ENCODE measurements at regions not wholly inside any gene's neighbourhood (a gene's known extent, or its start where the extent isn't known, plus 50 kb on each side); places are given as distances from the start of the nearest gene placed in this dataset.
A peak's percentile ranks its signal among the peaks of the same experiment; 100 is the strongest.
"Not testable (repeated sequence)": the region's sequence is repeated elsewhere in the genome, so short reads cannot be mapped to it uniquely, and the experiment has no call there.

DNA sequence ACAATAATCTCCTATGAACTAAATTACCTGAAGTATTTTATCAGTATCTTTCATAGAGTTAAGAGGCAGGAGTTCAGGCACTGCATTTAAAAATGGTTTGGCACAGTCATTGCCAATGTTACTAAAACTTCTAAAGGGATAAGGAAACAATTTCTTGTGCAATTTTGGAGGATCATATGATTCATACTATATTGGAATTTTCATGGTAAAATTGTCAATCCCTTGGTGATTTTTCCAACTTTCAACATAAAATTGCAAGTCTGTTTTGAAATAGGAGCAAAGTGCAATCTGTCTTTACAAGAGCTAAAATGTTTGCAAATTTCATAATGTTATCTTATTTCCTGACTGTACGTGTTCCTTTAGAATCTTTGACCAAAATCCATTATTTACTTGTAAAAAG is 211.1 kb downstream of the DMRTA1 start:
- ChIA-PET CTCF (no interaction called here), POLR2A (no interaction called here)
- no peak for DNase-seq (ENCODE audit: low read depth)
- Histone ChIP-seq H3K36me3 (ENCODE audit: control insufficient read depth, insufficient read depth, low read length) (no peaks in the 10 kb centered on the region), H3K27me3 (ENCODE audit: control insufficient read depth, insufficient read depth, low read length) (no peaks in the 10 kb centered on the region), H3K4me3 (ENCODE audit: low read depth, low read length) (no peak overlapping the region)
- TF ChIP-seq, protein P1, sequence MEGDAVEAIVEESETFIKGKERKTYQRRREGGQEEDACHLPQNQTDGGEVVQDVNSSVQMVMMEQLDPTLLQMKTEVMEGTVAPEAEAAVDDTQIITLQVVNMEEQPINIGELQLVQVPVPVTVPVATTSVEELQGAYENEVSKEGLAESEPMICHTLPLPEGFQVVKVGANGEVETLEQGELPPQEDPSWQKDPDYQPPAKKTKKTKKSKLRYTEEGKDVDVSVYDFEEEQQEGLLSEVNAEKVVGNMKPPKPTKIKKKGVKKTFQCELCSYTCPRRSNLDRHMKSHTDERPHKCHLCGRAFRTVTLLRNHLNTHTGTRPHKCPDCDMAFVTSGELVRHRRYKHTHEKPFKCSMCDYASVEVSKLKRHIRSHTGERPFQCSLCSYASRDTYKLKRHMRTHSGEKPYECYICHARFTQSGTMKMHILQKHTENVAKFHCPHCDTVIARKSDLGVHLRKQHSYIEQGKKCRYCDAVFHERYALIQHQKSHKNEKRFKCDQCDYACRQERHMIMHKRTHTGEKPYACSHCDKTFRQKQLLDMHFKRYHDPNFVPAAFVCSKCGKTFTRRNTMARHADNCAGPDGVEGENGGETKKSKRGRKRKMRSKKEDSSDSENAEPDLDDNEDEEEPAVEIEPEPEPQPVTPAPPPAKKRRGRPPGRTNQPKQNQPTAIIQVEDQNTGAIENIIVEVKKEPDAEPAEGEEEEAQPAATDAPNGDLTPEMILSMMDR (IDR thresholded peaks at IDR 0.05; ENCODE audit: insufficient read depth, low read depth, low read length), result no peak

DNA sequence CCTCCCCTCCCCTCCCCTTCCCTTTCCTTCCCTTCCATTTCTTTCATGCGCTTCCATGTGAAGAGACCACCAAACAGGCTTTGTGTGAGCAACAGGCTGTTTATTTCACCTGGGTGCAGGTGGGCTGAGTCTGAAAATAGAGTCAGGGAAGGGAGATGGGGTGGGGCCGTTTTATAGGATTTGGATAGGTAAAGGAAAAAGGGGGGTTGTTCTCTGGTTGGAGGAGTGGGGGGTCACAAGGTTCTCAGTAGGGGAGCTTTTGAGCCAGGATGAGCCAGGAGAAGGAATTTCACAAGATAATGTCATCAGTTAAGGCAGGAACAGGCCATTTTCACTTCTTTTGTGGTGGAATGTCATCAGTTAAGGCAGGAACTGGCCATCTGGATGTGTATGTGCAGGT is 211.9 kb downstream of the DMRTA1 start:
- DNase-seq (ENCODE audit: low read depth); CTCF ChIA-PET; H3K27me3 ChIP-seq (ENCODE audit: control insufficient read depth, insufficient read depth, low read length); H3K36me3 ChIP-seq (ENCODE audit: control insufficient read depth, insufficient read depth, low read length); H3K4me3 ChIP-seq (ENCODE audit: low read depth, low read length); POLR2A ChIA-PET: not testable (repeated sequence)

DNA sequence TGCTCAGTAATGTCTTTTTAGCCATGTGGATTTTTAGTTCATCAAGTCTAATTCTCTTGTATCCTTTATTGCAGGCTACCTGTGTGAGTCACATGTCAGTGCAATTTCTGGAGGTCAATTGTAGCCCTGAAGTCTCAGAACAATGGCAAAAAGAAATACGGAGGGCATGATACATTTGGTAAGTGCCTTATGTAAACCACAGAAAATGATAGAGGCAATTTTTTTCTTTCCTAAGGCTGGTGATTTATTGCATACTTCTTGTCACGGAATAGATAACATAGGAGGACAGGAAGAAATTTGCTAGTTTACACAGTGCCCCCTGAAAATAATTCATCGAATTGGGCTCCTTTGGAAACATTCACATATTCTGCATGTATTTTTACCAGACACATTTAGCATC is 235.9 kb downstream of the DMRTA1 start:
- DNase-seq (ENCODE audit: low read depth), result no peak
- Histone ChIP-seq H3K4me3 (ENCODE audit: low read depth, low read length) (no peak overlapping the region), H3K27me3 (ENCODE audit: control insufficient read depth, insufficient read depth, low read length) (no peaks in the 10 kb centered on the region), H3K36me3 (ENCODE audit: control insufficient read depth, insufficient read depth, low read length) (no peaks in the 10 kb centered on the region)
- TF ChIP-seq, protein P1 (IDR thresholded peaks at IDR 0.05; ENCODE audit: insufficient read depth, low read depth, low read length), result no peak
- POLR2A ChIA-PET, result no interaction called here
- CTCF ChIA-PET, result no interaction called here

DNA sequence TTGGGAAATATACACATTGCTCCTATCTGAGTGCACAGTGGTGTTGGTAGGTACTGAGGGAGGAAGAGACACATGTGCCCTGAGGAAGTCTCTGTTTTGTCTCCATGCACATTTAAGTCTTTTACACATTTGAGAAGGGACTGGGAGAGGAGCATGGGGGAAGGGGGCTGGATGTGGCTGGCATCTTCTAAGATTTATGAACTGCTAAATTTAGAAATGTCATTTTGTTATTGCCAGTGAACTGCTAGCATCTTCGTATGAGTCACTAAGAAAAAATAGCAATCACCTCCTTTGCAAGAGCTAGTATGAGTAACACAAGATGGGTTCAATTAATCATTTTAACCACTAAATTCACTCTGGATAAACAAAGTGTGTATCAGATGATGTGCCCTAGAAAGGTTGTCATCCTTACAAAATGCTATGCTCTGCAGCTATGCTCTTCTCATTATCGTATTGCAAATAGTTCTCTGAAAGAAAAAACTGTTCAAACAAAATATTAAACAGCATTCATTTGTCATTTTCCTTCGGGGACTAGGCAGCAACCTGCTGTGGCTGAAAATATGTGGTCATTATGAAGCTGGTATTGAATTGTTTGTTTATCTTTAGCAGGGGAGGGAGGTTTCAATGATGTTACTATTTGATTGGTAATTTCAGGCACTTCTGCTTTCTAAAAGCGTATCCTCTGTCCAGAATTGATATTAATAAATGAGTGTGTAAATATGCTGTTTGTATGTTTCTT is 236.5 kb downstream of the DMRTA1 start:
- Histone ChIP-seq H3K27me3 (ENCODE audit: control insufficient read depth, insufficient read depth, low read length) (no peaks in the 10 kb centered on the region), H3K36me3 (ENCODE audit: control insufficient read depth, insufficient read depth, low read length) (no peaks in the 10 kb centered on the region), H3K4me3 (ENCODE audit: low read depth, low read length) (no peak overlapping the region)
- TF ChIP-seq, protein P1 (IDR thresholded peaks at IDR 0.05; ENCODE audit: insufficient read depth, low read depth, low read length), result no peak
- ChIA-PET POLR2A (no interaction called here), CTCF (interaction anchor here (0.7 kb wide), 1 partner anchor 9 kb away, joined by 3 read pairs; no protein-coding TSS in a partner anchor)
- peak; percentile 79 for DNase-seq (ENCODE audit: low read depth)

DNA sequence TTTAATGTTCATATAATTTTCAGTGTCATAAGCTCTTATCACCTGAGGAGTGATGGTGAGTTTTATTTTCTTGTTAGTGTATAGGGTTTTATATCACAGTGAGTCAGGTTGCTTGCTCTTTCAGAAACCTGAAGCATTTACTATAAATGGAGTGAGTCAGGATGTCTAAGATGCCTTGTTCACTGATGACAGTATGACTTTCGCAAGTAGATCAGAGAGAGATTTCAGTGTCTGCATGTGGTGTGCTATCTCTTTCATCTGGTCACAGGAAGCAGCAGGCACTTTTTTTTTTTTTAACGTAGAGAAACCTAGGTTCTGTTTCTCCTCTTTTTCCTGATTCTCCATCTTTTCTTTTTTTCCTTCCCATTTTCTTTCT is 237.1 kb downstream of the DMRTA1 start:
- peak; percentile 73 for DNase-seq (ENCODE audit: low read depth)
- no peaks in the 10 kb centered on the region for H3K36me3 ChIP-seq (ENCODE audit: control insufficient read depth, insufficient read depth, low read length)
- TF ChIP-seq, protein P1 (IDR thresholded peaks at IDR 0.05; ENCODE audit: insufficient read depth, low read depth, low read length), result no peak
- ChIA-PET CTCF (interaction anchor here (0.7 kb wide), 1 partner anchor 9 kb away, joined by 3 read pairs; no protein-coding TSS in a partner anchor), POLR2A (no interaction called here)
- H3K27me3 ChIP-seq (ENCODE audit: control insufficient read depth, insufficient read depth, low read length), result no peaks in the 10 kb centered on the region
- no peak overlapping the region for H3K4me3 ChIP-seq (ENCODE audit: low read depth, low read length)

DNA sequence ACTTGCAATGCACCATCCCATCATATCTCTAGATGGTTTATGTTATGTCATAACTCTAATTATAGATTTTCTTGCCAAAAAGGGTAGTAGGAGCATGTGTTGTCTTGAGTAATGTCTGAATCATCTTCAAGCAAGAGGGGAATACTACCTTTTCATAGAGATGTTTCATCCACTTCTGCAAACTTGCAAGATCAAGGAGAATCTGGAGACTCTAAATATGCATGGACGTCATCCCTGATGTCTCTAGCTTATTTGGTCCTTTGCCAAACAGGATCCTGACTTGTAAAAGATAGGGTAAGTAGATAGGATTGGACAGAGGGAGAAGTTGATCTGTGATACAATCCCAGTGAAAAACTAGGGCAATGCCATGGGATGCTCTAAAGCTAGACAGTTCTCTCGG is 246.5 kb downstream of the DMRTA1 start:
- Histone ChIP-seq H3K36me3 (ENCODE audit: control insufficient read depth, insufficient read depth, low read length) (no peaks in the 10 kb centered on the region), H3K27me3 (ENCODE audit: control insufficient read depth, insufficient read depth, low read length) (no peaks in the 10 kb centered on the region), H3K4me3 (ENCODE audit: low read depth, low read length) (no peak overlapping the region)
- DNase-seq (ENCODE audit: low read depth), result no peak
- CTCF ChIA-PET, result interaction anchor here (1.2 kb wide), 1 partner anchor 10 kb away, joined by 3 read pairs; no protein-coding TSS in a partner anchor
- TF ChIP-seq, protein P1 (IDR thresholded peaks at IDR 0.05; ENCODE audit: insufficient read depth, low read depth, low read length), result no peak
- POLR2A ChIA-PET, result no interaction called here
